Inflammatory macrophage treated with lipopolysaccharide for 1 hour (primary cell): ENCODE measurements at regions not wholly inside any gene's neighbourhood (a gene's known extent, or its start where the extent isn't known, plus 50 kb on each side); places are given as distances from the start of the nearest gene placed in this dataset.

Source experiments
- DNase-seq, 2 donors: peaks; one replicate each; pipeline ENCODE4 v3.0.0-alpha.2; 2020 to 2022

DNA sequence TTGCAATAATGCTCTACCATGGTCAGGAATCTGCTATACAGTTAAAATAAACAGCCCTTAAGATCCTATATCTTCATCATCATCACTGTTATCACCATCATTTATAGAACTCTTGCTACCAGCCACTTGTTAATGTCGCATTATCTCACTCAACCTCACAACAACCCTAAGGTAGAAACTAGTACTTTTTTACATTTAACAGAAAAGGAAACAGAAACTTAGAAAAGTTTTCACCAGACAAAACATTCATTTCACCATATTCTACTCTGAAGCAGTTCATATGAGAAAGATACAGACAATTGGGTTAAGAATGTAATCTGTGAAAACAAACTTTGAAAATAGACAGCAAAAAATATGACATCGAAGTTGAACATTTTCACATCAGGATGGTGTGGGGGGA lies 262.6 kb downstream of the ATG4C start:
- DNase-seq = no peak

DNA sequence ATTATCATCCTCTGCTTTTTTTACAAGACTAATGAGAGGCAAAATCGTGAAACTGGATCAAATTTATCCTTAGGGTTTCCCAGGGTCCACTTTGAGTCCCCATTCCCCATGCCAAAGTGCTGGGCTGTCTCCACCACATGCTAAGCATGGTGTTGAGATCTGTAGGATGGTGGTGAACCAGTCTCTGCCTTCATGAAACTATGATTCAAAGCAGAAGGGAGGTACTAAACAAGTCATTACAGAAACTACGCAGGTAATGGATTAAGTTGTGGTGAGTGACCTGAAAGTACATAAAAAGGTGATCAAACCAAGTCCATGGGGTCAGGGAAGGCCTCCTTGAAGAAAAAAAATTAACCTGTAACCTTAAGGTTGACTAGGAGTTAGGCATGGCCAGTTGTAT lies 265.2 kb downstream of the ATG4C start:
- no peak for DNase-seq

DNA sequence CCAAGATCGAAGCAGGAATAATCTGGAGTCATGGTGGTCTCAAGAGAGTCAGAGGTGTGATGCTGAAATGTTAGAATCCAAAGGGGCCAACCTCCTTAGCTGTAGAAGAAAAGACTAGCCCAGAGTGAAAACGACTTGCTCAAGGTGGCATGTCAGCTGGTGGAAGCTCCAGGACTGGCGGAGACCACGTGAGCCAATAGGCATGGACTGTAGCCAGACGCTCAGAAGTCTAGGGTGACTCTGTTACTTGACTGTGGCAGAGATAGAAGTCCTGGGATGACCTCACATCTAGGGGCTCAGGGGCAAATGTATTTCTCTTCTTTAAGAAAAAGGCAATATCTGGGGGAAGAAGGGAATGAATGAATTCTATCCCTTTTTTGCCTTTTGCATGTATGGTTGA lies 267.4 kb downstream of the ATG4C start:
- DNase-seq = no peak

DNA sequence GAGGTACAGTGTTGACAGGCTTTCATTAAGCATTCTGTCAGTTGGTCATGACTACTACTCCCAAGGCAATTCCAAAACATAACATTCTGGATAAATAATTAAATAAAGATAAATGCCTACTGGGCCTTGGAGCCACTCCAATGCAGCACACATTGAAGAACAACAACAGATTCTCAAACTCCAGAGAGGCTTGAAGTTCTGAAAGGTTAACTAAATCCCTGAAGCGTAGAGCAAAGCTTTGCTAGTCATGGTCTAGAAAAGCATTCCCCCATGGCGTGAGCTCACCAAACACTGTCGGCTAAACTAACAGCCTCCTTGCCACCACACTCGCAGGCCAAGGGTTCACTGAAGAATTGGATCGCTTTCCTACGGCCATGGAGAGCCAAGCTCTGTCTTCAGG lies 268.0 kb downstream of the ATG4C start:
- DNase-seq = no peak

DNA sequence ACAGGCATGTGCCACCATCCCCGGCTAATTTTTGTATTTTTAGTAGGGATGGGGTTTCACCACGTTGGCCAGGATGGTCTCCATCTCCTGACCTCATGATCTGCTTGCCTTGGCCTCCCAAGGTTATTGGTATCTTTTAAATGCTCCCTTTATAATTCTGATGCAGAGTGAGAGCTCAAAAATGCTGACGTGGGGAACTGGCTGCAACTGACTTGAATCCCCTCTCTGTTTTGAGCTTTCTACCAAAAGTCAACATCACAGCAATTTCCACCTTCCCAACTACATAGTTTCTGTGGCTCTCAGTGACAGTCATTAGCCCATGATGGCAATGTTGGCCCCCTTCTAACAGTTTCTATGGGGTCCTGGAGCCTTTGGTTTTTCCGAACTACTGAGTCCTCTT lies 268.2 kb upstream of the FOXD3 start:
- DNase-seq = no peak

DNA sequence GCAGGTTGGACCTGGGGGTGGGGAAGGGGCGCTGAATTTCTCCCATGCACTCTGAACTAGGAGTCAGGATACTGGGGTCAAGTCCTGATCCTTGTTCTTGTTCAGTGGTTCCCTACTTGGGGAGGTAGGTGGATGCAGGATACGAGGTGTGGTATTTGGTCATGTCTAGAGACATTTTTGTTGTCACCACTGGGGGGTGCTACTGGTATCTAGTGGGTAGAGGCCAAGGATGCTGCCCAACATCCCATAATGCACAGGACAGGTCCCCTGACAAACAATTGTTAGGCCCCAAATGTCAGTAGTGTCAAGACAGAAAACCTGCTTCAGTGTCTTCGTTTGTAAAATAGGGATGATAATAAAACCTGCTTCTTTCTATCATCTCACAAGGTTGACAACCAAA lies 259.0 kb upstream of the FOXD3 start:
- no peak for DNase-seq

DNA sequence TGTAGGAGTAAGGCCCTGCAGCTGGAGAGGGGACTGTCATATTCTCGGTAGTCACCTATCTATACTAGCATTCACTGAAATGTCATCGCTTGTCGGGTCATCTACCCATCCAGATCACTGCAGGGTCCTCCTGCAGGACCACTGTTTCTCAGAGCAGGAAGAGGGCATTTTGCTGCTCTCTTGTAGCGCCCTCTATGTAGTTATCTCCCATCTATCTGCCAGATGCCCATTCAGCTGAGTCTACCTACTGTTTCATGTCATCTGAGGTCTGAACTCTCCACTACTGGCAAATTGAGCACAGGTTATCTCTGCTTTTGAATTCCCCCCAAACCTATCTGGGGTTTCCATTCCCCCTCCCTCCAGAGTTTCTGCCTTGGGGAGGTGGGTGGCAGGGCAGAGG lies 258.2 kb upstream of the FOXD3 start:
- no peak for DNase-seq

DNA sequence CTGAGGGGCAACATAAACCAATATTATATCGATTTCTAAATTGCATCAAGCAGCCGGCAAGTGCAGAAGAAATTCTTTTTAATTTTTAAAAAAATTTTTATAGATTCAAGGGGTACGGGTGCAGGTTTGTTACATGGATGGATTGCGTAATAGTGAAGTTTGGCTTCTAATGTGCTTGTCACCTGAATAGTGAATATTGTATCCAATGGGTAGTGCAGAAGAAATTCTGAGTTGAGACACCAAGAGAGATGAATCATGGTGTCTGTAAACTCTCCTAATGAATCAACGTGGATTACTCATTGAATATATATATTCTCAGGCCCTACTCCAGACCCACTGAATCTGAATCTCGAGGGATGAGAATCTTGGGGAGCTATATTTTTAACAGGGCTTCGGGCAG lies 253.7 kb upstream of the FOXD3 start:
- no peak for DNase-seq

DNA sequence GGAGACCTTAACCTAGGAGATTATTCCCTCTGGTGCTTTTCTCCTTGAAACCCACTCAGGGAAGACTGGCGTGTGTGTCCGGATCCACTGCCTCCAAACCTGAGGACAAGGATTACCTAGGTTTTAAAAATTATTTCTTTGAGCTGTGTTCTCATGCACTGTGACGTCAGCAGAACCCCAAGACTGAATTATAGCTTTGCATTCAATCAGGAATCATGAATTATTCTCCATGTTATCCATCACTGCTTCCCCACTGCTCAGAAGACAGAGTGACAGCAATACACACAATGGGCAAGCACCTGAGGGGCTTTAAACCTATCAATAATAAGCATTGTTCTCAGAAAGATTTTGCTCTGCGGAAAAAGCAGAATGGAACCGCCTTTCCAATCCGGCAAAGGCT lies 253.2 kb upstream of the FOXD3 start:
- no peak for DNase-seq

DNA sequence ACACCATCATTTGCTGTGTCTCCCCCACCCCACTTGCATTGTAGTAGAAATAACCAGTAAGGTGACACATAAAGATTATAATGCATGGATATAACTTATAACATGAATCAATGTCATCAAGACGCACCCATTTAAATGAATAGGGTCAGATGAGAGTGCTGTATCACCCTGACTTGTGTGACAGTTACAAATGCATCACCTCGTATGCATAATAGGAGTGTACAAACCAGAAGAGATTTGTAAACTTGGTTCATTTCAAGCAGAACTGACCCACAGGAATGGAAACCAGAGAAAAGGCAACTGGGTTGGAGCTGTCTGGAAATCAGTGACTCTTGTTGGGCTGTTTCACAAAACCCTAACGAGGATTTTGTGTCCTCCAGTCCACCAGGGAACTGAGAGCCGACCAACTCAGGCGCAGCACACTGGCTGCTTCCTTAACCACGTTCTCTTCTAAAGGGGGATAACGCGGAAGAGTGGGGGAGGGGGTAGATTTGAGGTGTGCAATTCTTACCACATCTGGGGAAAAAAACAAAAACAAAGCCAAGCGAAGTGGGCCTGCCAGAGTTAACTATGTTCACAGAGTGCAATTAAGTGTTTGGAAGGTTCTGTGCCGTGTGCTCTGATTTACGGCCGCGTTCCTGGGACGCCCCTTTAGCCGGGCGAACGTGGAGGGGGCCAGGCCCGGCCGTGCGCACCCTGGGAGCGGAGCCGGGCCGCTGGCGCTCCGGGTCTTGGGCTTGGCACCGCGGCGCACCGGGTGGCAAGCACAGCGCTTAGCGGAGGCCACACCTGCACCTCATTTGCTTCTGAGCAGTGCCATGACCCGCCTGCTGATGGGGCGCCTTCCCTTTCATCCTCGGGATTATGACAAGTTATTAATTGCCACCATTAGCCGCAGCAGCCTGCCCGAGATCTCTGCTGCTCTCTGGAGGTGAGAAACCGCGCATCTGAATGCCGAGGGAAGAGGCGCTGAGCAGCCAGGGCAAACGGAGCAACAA lies 248.8 kb upstream of the FOXD3 start:
- no peak for DNase-seq

DNA sequence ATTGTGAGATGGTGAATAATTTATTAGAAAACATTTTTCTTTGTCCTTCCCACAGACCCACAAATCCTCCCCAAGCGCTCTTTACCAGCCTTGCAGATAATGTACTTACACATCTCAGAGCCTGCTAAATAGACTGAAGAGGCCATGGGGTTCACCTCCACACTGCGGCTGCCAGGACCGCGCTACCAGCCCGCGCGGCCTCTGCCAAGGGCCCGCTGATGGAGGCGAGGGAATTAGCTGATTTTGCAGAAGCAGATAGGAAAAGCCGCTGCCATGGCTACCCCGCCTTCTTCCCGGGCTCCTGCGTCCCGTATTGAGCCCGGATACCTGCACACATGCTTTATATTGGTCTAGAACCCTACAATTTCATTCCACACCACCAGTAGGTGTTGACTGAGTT lies 248.0 kb upstream of the FOXD3 start:
- no peak for DNase-seq

DNA sequence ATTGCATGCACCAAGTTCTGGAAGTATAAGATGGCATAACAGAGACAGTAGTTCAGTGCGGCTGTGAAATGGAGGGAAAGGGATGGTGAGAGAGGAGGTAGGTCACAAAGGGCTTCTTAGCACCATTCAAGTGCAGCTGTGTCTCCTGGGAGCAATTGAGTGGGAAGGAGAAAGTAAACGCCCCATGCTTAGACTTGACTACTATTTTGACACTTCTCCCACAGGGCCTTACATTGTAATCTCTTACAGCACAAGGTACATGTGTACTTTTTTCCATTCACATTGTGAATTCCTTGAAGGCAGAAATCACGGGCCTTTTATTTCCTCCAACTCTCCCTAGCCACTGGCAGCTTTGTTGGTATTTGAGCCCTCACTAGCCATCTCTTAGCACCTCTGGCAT lies 239.6 kb upstream of the FOXD3 start:
- no peak for DNase-seq

DNA sequence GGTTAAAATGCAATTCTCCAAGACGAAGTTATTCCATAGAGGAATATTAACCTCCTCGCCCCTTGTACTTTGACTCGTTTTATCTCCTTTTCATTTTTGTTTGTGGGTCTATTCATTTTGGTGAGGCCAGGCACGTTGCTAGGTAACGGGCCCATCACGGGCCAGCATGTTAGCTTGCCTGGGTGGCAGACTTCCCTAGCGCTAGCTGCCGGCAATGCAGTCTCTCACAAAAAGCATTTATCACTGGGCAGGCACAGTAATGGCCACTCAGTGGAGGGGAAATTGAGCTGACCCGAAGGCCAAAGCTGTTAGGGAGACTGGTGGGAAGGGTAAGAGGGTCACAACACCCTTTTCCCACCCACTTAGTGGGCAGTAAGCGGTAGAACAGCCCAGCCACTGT lies 234.4 kb upstream of the FOXD3 start:
- no peak for DNase-seq

DNA sequence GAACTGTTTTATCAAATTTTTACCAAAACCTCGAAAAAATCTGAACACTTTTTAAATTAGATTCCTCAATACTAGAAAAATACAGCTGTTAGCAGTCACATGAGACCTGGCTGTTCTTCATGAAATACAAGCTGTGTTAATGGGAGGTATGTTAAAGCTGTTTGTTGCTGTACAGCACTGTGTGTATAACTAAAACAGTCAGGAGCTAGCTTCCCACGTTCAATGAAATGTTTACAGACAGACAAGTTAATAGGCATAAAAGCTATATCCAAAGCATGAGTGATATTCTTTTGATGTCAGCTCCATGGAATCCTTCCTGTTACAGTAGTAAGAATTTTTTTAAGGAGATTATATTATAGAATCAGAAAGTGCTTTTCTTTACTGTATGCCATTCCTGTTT lies 223.2 kb upstream of the FOXD3 start:
- DNase-seq = no peak

DNA sequence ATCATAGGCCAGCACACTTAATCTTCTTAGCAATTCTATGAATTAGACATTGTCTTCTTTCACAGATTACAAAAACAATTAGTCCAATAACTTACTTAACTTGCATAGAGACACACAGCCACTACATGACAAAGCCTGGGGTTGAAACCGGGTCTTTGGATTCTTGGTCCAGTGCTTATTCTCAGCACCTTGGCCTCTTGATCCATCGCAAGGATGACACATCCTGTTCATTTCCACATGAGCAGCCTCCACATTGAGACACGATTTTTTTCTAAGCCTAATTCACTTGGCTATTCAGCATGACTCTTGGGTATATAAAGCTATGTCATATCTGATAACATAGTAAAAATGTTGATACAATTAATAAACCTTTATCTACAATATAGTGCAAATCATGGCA lies 221.0 kb upstream of the FOXD3 start:
- DNase-seq = no peak

DNA sequence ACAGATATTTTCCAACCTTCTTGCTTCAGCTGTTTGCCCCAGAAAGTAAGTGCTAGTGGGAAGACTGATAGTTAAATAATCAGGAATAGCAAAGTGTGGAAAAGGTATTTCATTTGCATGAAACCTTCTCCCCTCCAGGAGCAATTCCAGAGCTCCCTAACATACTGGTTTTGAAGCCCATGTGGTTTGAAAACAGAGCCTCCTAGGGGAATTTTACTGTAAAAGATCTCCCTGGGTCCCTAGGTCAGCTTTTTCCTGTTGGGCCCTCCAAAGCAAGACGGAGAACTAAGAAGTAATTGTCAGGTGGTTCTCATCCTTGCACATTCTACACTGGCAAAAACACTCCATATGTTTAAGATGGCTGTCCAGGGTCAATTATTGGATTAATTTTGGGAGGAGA lies 218.7 kb upstream of the FOXD3 start:
- DNase-seq = no peak

DNA sequence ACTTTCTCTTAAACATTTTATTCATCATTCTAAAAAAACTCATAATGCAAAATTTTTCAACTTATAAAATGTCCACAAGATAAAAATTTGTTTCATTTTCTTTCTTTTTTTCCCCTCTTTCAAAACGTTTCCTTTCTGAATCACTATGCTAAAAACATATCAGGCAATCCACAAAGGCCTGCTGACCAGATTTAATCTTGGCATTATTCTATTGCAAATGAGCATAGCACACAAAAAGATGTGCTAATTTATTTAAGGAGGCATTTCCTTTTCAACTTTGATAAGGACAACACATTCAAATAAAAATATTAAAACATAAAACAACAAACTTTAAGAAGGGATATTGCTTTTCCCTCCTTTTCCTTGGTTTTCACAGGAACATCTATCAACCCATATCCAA lies 215.3 kb upstream of the FOXD3 start:
- no peak for DNase-seq

DNA sequence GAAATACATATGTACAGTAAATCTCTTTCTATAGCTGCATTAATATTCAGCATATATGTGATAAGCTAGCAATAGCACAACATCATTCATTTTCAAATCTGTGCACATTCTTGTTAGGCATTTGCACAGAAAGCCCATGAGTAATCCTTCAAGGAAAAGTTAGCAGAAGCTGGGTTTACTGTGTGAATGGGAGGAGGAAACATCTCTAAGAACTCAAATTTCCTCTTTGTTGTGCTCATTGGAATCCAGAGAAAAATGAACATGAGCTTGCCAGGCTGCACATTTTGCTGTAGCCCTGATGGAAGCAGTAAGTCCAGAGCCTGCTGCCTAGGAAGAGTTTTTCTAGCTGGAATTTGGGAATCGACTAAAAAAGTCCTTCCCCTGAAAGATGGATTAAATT lies 214.2 kb upstream of the FOXD3 start:
- no peak for DNase-seq

DNA sequence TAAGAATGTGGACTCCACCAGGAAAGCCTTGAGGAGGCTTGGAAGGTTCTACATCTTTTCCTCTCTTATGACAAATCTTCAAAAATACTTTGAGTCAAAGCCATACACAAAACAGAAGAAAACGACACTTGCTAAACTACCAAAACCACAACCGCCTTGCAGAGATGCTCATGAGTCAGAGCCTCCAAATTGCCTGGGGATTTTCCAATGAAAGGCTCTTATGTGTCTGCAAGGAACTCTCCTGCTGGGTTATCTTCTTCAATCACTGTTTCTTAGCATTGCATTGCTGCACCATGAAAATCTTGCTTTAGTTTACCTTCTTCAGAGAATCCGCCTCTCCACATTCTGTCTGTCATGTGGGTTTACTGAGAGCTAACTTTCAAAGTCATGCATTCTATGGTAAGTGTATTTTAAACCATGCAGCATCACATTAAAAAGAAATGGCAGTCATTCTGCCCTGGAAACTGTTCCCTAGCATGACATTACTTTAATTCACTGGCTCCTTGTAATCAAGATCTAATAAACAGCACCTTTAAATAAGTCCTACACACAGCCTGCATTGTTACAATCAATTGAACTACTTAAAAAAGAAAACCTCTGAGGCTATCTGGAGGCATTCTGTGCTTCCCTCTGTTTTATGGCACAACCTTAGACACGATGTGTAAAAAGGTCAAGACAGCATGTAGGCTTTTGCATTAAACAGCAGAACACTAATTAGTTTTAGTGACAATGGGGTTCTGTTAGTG lies 210.0 kb upstream of the FOXD3 start:
- peak; percentile 6 to 13 for DNase-seq

DNA sequence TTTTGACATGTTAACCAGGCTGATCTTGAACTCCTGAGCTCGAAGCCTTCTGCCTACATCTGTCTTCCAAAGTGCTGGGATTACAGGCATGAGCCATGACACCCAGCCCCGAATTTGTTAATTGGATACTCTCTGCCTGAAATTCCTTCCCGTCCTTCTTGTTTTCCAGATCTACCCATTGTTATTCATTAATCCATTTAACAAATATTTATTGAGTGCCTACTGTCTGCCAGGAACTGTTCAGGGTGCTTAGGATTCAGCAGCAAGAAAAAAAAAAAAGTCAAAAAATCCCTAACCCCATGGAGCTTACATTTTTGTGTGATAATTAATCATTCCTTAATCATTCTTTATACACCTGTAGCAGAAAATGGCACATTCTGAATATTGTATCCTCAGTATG lies 206.8 kb upstream of the FOXD3 start:
- no peak for DNase-seq

DNA sequence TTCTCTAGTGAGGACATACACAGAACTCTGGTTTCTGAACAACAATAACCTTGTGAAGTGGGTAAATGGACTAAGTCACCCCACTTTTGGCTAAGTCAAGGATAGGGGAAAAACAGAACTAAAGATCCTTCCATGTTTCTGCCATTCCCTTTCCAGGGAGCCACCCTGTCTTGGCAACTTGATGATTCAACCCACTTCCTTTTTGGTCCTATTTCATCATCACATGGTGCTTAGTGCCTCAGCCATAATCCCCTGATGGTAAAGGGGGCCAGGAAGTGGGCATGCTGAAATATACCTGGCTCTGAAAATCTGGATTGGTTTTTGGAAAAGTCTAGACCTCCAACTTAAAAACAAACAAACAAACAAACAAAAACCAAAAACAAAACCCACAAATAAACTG lies 206.4 kb upstream of the FOXD3 start:
- peak in 1 of 2 donors; percentile 12 for DNase-seq

DNA sequence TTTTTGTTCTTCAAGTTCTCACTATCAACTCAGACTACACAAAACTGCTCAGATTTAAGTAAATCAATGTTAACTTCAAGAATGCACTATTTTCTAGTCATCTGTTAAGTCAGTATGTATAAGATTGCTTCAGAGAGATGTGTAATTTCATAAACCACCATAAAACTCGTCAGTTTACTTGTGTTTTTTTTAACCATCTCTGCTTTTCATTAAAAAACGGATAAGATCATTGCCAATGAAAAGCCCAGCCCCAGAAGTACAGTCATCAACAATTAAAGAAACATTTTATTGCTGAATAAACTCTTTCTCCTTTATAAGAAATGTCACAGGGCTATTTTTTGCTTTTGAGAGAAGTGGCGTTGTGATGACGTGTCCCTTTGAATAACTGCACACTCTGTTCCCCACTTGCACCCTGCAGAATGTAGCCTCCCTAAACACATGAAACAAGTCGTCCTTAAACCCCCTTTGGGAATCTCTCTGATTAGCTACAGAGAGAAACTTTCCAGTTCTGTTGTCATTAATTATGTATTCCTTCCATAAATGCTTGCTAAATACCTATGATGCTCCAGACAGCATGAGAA lies 202.7 kb upstream of the FOXD3 start:
- DNase-seq = no peak

DNA sequence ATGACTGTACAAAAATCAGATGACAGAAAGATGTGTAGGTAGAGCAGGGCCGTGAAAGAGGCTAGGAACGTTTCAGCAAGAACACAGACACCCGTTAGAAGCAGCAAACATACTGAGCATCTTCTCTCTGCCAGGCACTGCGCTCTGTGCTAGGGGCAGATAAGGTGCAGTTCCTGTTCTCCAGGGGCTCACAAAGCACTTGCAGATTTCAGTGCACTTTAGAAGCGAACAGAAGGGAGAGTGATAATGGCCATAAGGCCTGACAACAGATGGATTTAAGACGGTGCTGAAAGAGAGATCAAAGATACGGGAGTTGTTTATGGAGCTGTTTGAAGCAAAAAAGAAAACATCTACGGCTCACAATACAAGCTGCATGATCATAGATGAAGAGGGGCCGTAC lies 200.3 kb upstream of the FOXD3 start:
- DNase-seq = no peak

DNA sequence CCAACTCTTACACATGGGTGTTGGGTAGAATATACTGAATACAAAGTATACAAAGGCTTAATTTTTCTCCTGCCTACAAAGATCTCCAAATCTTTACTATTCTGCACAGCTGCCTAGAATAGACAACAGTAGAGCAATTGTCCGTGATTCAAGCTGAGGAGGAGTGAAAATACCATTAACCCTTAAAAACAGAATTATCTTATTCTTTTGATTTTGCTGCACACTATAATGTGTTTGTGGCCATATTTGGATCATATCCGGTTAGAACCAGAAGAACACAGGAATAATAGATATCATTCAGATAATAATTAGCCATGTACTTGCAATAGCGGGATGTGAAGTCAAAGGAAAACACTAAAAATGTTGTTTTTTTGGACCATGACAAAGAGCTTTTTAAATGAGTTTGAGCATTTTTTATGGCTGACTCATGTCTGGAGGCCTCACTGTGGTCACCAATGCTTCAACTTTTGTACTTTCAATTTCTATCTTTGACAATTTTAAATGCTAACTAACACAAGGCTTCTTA lies 197.6 kb upstream of the FOXD3 start:
- peak in 1 of 2 donors; percentile 3 for DNase-seq
